B cell (primary cell): ENCODE measurements at regions not wholly inside any gene's neighbourhood (a gene's known extent, or its start where the extent isn't known, plus 50 kb on each side); places are given as distances from the start of the nearest gene placed in this dataset.

Experiments
- ATAC-seq: fragments of 200-7000 bp; cut with Tn5 transposase; one replicate; pipeline ENCODE4 v1.10.0; 2021; ENCODE audit warnings: low read depth, mild to moderate bottlenecking, moderate number of reproducible peaks, moderate library complexity
- CTCF ChIA-PET: fragments of 350-600 bp; sonication (Branson Sonifier 250); formaldehyde crosslinking; loops from one replicate; lab custom pipeline; 2021; ENCODE audit warnings: antibody characterized with exemption, inconsistent platforms; lab: Charles Lee
- POLR2A ChIA-PET: fragments of 350-600 bp; sonication (Branson Sonifier 250); formaldehyde crosslinking; loops from one replicate; lab custom pipeline; 2021; ENCODE audit warnings: antibody characterized with exemption; lab: Charles Lee
- DNase-seq: peaks from one replicate; pipeline ENCODE4 v3.0.0; 2013
- H2AFZ ChIP-seq: 2 replicates; pipeline ENCODE4 v1.6.1; 2012; ENCODE audit warnings: mild to moderate bottlenecking, low read depth, low read length; ENCODE audit not compliant: insufficient read depth, poor library complexity, severe bottlenecking
- H3K27ac ChIP-seq, 2 donors: 1 replicate in 1 of 2; 2 replicates in 1 of 2; pipeline ENCODE4 v1.5.1; 2012 to 2013; ENCODE audit warnings: low read length in 2 of 2, mild to moderate bottlenecking in 2 of 2, moderate library complexity in 1 of 2
- H3K27me3 ChIP-seq, 4 experiments: fragments of 200-600 bp in 1 of 4; sonication (generic) in 1 of 4; replicated peaks in 1 of 4; 1 replicate in 2 of 4; 2 replicates in 2 of 4; pipeline versions ENCODE4 v1.6.1 to v1.7.0; 2013 to 2016; ENCODE audit warnings: low read length in 3 of 4, mild to moderate bottlenecking in 2 of 4, mixed read lengths in 1 of 4, moderate library complexity in 1 of 4; ENCODE audit not compliant: insufficient read depth in 4 of 4, control insufficient read depth in 3 of 4; ENCODE audit errors: control extremely low read depth in 1 of 4
- H3K36me3 ChIP-seq, 2 experiments: replicated peaks in 1 of 2; 1 replicate in 1 of 2; 2 replicates in 1 of 2; pipeline versions ENCODE4 v1.6.1 to v1.7.1; 2013; ENCODE audit warnings: low read length in 1 of 2; ENCODE audit not compliant: insufficient read depth in 2 of 2, control insufficient read depth in 1 of 2; ENCODE audit errors: control extremely low read depth in 1 of 2, extremely low read depth in 1 of 2
- H3K4me1 ChIP-seq, 2 donors: fragments of 200-600 bp in 1 of 2; sonication (generic) in 1 of 2; 1 replicate in 1 of 2; 2 replicates in 1 of 2; pipeline versions ENCODE4 v1.5.1 to v1.6.1; 2013 to 2017; ENCODE audit warnings: low read length in 2 of 2; ENCODE audit not compliant: control insufficient read depth in 2 of 2, insufficient read depth in 2 of 2
- H3K4me2 ChIP-seq: replicated peaks from 2 replicates; pipeline ENCODE3; 2012; ENCODE audit warnings: mild to moderate bottlenecking, low read depth, low read length; ENCODE audit not compliant: poor library complexity, severe bottlenecking
- H3K4me3 ChIP-seq, 5 experiments: fragments of 200-600 bp in 1 of 5; sonication (generic) in 1 of 5; 1 replicate in 3 of 5; 2 replicates in 2 of 5; pipeline versions ENCODE4 v1.5.1 to v1.7.0; 2011 to 2016; ENCODE audit warnings: low read length in 4 of 5, mild to moderate bottlenecking in 4 of 5, low read depth in 2 of 5, control low read depth in 1 of 5, moderate library complexity in 1 of 5; ENCODE audit not compliant: insufficient read depth in 1 of 5; ENCODE audit errors: control extremely low read depth in 1 of 5, extremely low read depth in 1 of 5
- H3K79me2 ChIP-seq: fragments of 200-600 bp; sonication (generic); one replicate; pipeline ENCODE4 v1.6.0; 2016; ENCODE audit warnings: low read length; ENCODE audit not compliant: control insufficient read depth, insufficient read depth
- H3K9ac ChIP-seq: fragments of 200-600 bp; sonication (generic); 2 replicates; pipeline ENCODE4 v1.6.1; 2017; ENCODE audit warnings: mild to moderate bottlenecking, low read length, moderate library complexity
- H3K9me3 ChIP-seq, 3 donors: one replicate each; pipeline versions ENCODE4 v1.6.1 to v1.7.1; 2013; ENCODE audit warnings: low read length in 2 of 3; ENCODE audit not compliant: control insufficient read depth in 2 of 3, insufficient read depth in 1 of 3; ENCODE audit errors: control extremely low read depth in 1 of 3
- H4K20me1 ChIP-seq: 2 replicates; pipeline ENCODE4 v1.6.0; 2012; ENCODE audit warnings: mild to moderate bottlenecking, low read length; ENCODE audit not compliant: insufficient read depth, control insufficient read depth, poor library complexity, severe bottlenecking
- H3K27ac Mint-ChIP-seq: one replicate; pipeline ENCODE4 v1.8.0; 2021; ENCODE audit warnings: mixed read lengths
- H3K27me3 Mint-ChIP-seq: one replicate; pipeline ENCODE4 v1.8.0; 2021; ENCODE audit warnings: mixed read lengths
- H3K4me1 Mint-ChIP-seq: one replicate; pipeline ENCODE4 v1.8.0; 2021; ENCODE audit warnings: mixed read lengths
- H3K4me3 Mint-ChIP-seq: one replicate; pipeline ENCODE4 v1.8.0; 2021; ENCODE audit warnings: mixed read lengths
- H3K9me3 Mint-ChIP-seq: one replicate; pipeline ENCODE4 v1.8.0; 2022; ENCODE audit warnings: mixed read lengths; ENCODE audit not compliant: insufficient read depth
- CTCF ChIP-seq: fragments of 200-600 bp; IDR thresholded peaks from one replicate; pipeline ENCODE4 v1.8.0; 2022; ENCODE audit warnings: antibody characterized with exemption, mild to moderate bottlenecking
- EZH2 ChIP-seq: IDR thresholded peaks from 2 replicates; pipeline ENCODE4 v1.6.1; 2012; ENCODE audit warnings: borderline replicate concordance, low read depth, mild to moderate bottlenecking, moderate library complexity, low read length; ENCODE audit not compliant: insufficient read depth, poor library complexity, severe bottlenecking
- WGBS: methylation state at CpG from one replicate; pipeline ENCODE4 v1.1.5; 2013; ENCODE audit warnings: missing lambda C conversion rate; ENCODE audit not compliant: insufficient coverage; 5-methylcytosine and 5-hydroxymethylcytosine counted together
- intact Hi-C: fragments of 100-400 bp; cut with micrococcal nuclease; formaldehyde crosslinking; loops from one replicate; pipeline ENCODE4 v1.10.0; 2022

- H3K4me3 Mint-ChIP-seq: no peak overlapping the region
- CTCF ChIA-PET: no interaction called here
- peaks cover 0 to 1% (median 0%) of the 10 kb centered on the region in 3 donors for H3K9me3 ChIP-seq
These were observed 151.2 kb upstream of the CRY1 start for GRCh38 chr12:107244584-107244983.

GRCh38 chr12:107247650-107248049 is 154.3 kb upstream of the CRY1 start:
- H3K9ac ChIP-seq: no peak overlapping the region
- DNase-seq (no peak), ATAC-seq (no peak)
- intact Hi-C loops: no loop called here
- no peaks in the 10 kb centered on the region for H3K4me1 Mint-ChIP-seq
- H3K9me3 ChIP-seq: peaks cover 0 to 1% (median 0%) of the 10 kb centered on the region in 3 donors
- no peaks in the 10 kb centered on the region for H3K36me3 ChIP-seq
- H3K4me3 Mint-ChIP-seq: no peak overlapping the region
- H3K27ac Mint-ChIP-seq: no peak overlapping the region
- H3K9me3 Mint-ChIP-seq: no peaks in the 10 kb centered on the region
- H4K20me1 ChIP-seq: no peaks in the 10 kb centered on the region
- POLR2A ChIA-PET: no interaction called here
- H3K27ac ChIP-seq: no peak overlapping the region
- no peaks in the 10 kb centered on the region for H3K4me1 ChIP-seq
- H3K27me3 ChIP-seq: no peaks in the 10 kb centered on the region
- H3K4me3 ChIP-seq: no peak overlapping the region
- no peak overlapping the region for H2AFZ ChIP-seq
- no peak overlapping the region for H3K4me2 ChIP-seq
- WGBS: 80% methylated on average over 1 of the region's 1 CpG
- CTCF ChIA-PET: no interaction called here
- TF ChIP-seq CTCF (no peak), EZH2 (no peak)
- no peaks in the 10 kb centered on the region for H3K79me2 ChIP-seq
- peaks cover 14% of the 10 kb centered on the region for H3K27me3 Mint-ChIP-seq

More at GRCh38 chr12:107244584-107244983, 151.2 kb upstream of the CRY1 start:
- H3K9me3 Mint-ChIP-seq: no peaks in the 10 kb centered on the region
- no peaks in the 10 kb centered on the region for H3K4me1 Mint-ChIP-seq
- Histone ChIP-seq H3K4me2 (no peak overlapping the region), H3K4me3 (no peak overlapping the region), H3K27ac (no peak overlapping the region), H3K36me3 (no peaks in the 10 kb centered on the region), H3K4me1 (no peaks in the 10 kb centered on the region), H3K27me3 (peaks cover 0 to under 1% (median 0%) of the 10 kb centered on the region in 4 experiments), H4K20me1 (no peaks in the 10 kb centered on the region), H3K9ac (no peak overlapping the region), H3K79me2 (no peaks in the 10 kb centered on the region), H2AFZ (no peak overlapping the region)
- ATAC-seq (no peak), DNase-seq (no peak)
- peaks cover 18% of the 10 kb centered on the region for H3K27me3 Mint-ChIP-seq
- POLR2A ChIA-PET: no interaction called here
- WGBS: no CpG with 5 or more reads among the region's 2 CpGs
- TF ChIP-seq CTCF: no peak
- no peak for TF ChIP-seq EZH2
- H3K27ac Mint-ChIP-seq: no peak overlapping the region
- intact Hi-C loops: no loop called here
